Right lobe of liver (tissue), 4 donors: ENCODE measurements at regions not wholly inside any gene's neighbourhood (a gene's known extent, or its start where the extent isn't known, plus 50 kb on each side); places are given as distances from the start of the nearest gene placed in this dataset.
"Not testable (repeated sequence)": the region's sequence is repeated elsewhere in the genome, so short reads cannot be mapped to it uniquely, and the experiment has no call there.

Source experiments
- POLR2A ChIP-seq: fragments of 450-650 bp; IDR thresholded peaks from one replicate; pipeline ENCODE4 v1.6.1; 2017; ENCODE audit warnings: antibody characterized with exemption, mild to moderate bottlenecking
- TF ChIP-seq, protein P1 (sequence below), 4 donors: fragments of 200-600 bp in 3 of 4; fragments of 450-650 bp in 1 of 4; IDR thresholded peaks; one replicate each; pipeline versions ENCODE4 v1.5.1 to v1.8.0; 2016 to 2022; ENCODE audit warnings: antibody characterized with exemption in 4 of 4, mild to moderate bottlenecking in 2 of 4
- donor health status: DM: no; HTN: no; CAD: no.
- donor health status: DM: no; HTN: no; CAD: no.
- donor health status: DM: no; HTN: yes; CAD: no.

DNA sequence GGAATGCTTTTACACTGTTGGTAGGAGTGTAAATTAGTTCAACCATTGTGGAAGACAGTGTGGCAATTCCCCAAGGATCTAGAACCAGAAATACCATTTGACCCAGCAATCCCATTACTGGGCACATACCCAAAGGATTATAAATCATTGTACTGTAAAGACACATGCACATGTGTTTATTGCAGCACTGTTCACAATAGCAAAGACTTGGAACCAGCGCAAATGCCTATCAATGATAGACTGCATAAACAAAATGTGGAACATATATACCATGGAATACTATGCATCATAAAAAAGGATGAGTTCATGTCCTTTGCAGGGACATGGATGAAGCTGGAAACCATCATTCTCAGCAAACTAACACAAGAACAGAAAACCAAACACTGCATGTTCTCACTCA, 174.8 kb upstream of the KRR1 start:
- TF ChIP-seq, protein P1, sequence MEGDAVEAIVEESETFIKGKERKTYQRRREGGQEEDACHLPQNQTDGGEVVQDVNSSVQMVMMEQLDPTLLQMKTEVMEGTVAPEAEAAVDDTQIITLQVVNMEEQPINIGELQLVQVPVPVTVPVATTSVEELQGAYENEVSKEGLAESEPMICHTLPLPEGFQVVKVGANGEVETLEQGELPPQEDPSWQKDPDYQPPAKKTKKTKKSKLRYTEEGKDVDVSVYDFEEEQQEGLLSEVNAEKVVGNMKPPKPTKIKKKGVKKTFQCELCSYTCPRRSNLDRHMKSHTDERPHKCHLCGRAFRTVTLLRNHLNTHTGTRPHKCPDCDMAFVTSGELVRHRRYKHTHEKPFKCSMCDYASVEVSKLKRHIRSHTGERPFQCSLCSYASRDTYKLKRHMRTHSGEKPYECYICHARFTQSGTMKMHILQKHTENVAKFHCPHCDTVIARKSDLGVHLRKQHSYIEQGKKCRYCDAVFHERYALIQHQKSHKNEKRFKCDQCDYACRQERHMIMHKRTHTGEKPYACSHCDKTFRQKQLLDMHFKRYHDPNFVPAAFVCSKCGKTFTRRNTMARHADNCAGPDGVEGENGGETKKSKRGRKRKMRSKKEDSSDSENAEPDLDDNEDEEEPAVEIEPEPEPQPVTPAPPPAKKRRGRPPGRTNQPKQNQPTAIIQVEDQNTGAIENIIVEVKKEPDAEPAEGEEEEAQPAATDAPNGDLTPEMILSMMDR (IDR thresholded peaks at IDR 0.05), result not testable (repeated sequence)
- TF ChIP-seq POLR2A, result not testable (repeated sequence)
